PC-3 (cell line): ENCODE measurements at regions not wholly inside any gene's neighbourhood (a gene's known extent, or its start where the extent isn't known, plus 50 kb on each side); places are given as distances from the start of the nearest gene placed in this dataset.
A peak's percentile ranks its signal among the peaks of the same experiment; 100 is the strongest.

Experiments used
- ATAC-seq: fragments of 200-7000 bp; cut with Tn5 transposase; 2 replicates; pipeline ENCODE4 v1.9.1; 2020; ENCODE audit warnings: mild to moderate bottlenecking, moderate library complexity
- BruUV-seq: library from RNA; stranded (reverse); fragments of 400-500 nt; replicated peaks from 2 replicates; lab custom pipeline; 2021; lab: Mats Ljungman, UMichigan
- CTCF ChIA-PET: fragments of 300-600 bp; sonication (Branson Sonifier 250); formaldehyde crosslinking; loops from one replicate; lab custom pipeline; 2022; ENCODE audit warnings: antibody characterized with exemption; lab: Charles Lee
- POLR2A ChIA-PET: fragments of 300-600 bp; sonication (Branson Sonifier 250); formaldehyde crosslinking; loops from one replicate; lab custom pipeline; 2022; ENCODE audit warnings: antibody characterized with exemption; ENCODE audit not compliant: unreplicated experiment; lab: Charles Lee
- DNase-seq: peaks from one replicate; pipeline ENCODE4 v3.0.0-alpha.2; 2015
- H2AFZ ChIP-seq: fragments of 300-600 bp; sonication (generic); 2 replicates; pipeline ENCODE4 v1.6.0; 2016; ENCODE audit warnings: antibody characterized with exemption, low read length
- H3F3A ChIP-seq: fragments of 300-600 bp; sonication (generic); one replicate; pipeline ENCODE4 v1.6.0; 2017; ENCODE audit warnings: antibody characterized with exemption, low read length, control low read depth, mild to moderate bottlenecking; ENCODE audit not compliant: unreplicated experiment
- H3K27ac ChIP-seq: fragments of 300-600 bp; sonication (generic); 2 replicates; pipeline ENCODE4 v1.5.1; 2016; ENCODE audit warnings: mild to moderate bottlenecking, low read length
- H3K27me3 ChIP-seq: fragments of 300-600 bp; sonication (generic); 2 replicates; pipeline ENCODE4 v1.6.1; 2016; ENCODE audit warnings: low read length, mixed read lengths
- H3K36me3 ChIP-seq: fragments of 300-600 bp; sonication (generic); 2 replicates; pipeline ENCODE4 v1.6.1; 2016; ENCODE audit warnings: low read depth, mixed run types, low read length, mixed read lengths
- H3K4me1 ChIP-seq: fragments of 300-600 bp; sonication (generic); 2 replicates; pipeline ENCODE4 v1.5.1; 2016; ENCODE audit warnings: low read length; ENCODE audit not compliant: insufficient read depth
- H3K4me2 ChIP-seq: fragments of 300-600 bp; sonication (generic); 2 replicates; pipeline ENCODE4 v1.6.0; 2016; ENCODE audit warnings: low read length
- H3K4me3 ChIP-seq: fragments of 300-600 bp; sonication (generic); 2 replicates; pipeline ENCODE4 v1.5.1; 2016; ENCODE audit warnings: mild to moderate bottlenecking, low read length, mixed read lengths
- H3K79me2 ChIP-seq: fragments of 300-600 bp; sonication (generic); 2 replicates; pipeline ENCODE4 v1.6.1; 2017; ENCODE audit warnings: low read length, mixed read lengths
- H3K9ac ChIP-seq: fragments of 300-600 bp; sonication (generic); 2 replicates; pipeline ENCODE4 v1.6.0; 2016; ENCODE audit warnings: mild to moderate bottlenecking, low read length
- H3K9me2 ChIP-seq: fragments of 300-600 bp; sonication (generic); replicated peaks from 2 replicates; pipeline ENCODE4 v1.6.1; 2016; ENCODE audit warnings: mixed run types, low read length, mixed read lengths
- H3K9me3 ChIP-seq: fragments of 300-600 bp; sonication (generic); 2 replicates; pipeline ENCODE4 v1.6.1; 2016; ENCODE audit warnings: low read length, mixed read lengths
- H4K20me1 ChIP-seq: fragments of 300-600 bp; sonication (generic); 2 replicates; pipeline ENCODE4 v1.6.1; 2016; ENCODE audit warnings: low read length, mixed read lengths
- EZH2 ChIP-seq: fragments of 300-600 bp; sonication (generic); IDR thresholded peaks from one replicate; pipeline ENCODE4 v1.6.1; 2017; ENCODE audit warnings: antibody characterized with exemption, mild to moderate bottlenecking, low read length; ENCODE audit not compliant: unreplicated experiment
- EZH2phosphoT487 ChIP-seq: fragments of 300-600 bp; sonication (generic); IDR thresholded peaks from 2 replicates; pipeline ENCODE4 v1.6.1; 2018; ENCODE audit warnings: mild to moderate bottlenecking, antibody characterized with exemption, low read length, borderline replicate concordance
- intact Hi-C: fragments of 100-400 bp; cut with micrococcal nuclease; formaldehyde crosslinking; loops from 2 replicates; pipeline ENCODE4 v1.9.0; 2023
- TF ChIP-seq, protein P1 (sequence below): fragments of 300-600 bp; sonication (generic); conservative IDR thresholded peaks from 2 replicates; pipeline ENCODE4 v1.5.1; 2017; ENCODE audit warnings: antibody characterized with exemption, low read depth, mild to moderate bottlenecking, low read length

DNA sequence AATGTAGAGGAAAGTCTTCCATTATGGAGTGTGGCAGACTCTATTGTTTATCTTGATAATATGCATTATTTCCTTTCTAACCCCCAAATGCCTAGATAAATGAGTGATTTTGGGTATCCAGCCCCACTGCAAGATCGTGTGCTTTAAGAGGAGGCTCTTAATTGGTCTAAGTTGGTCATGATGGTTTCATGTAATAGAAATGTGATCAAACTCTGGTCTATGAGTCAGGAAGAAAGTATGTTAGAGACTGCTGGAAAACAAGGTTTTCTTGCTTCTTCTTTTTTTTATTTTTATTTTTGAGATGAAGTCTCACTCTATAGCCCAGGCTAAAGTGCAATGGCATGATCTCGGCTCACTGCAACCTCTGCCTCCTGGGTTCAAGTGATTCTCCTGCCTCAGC is 344.5 kb upstream of the TNP1 start:
- no peak overlapping the region for H3K4me3 ChIP-seq
- no peaks in the 10 kb centered on the region for H3K36me3 ChIP-seq
- H3K4me1 ChIP-seq = no peaks in the 10 kb centered on the region
- no peaks in the 10 kb centered on the region for H3K9me2 ChIP-seq
- no peaks in the 10 kb centered on the region for H3K9me3 ChIP-seq
- no TSS peak for BruUV-seq
- POLR2A ChIA-PET = no interaction called here
- H3K27ac ChIP-seq = no peak overlapping the region
- no peaks in the 10 kb centered on the region for H3K79me2 ChIP-seq
- ATAC-seq (no peak), DNase-seq (peak; percentile 56)
- intact Hi-C loops = no loop called here
- no peak overlapping the region for H2AFZ ChIP-seq
- CTCF ChIA-PET = interaction anchor here (0.6 kb wide), 1 partner anchor 215 kb away, joined by 3 read pairs; no protein-coding TSS in a partner anchor
- H3K27me3 ChIP-seq = no peaks in the 10 kb centered on the region
- no peak overlapping the region for H3K9ac ChIP-seq
- no peaks in the 10 kb centered on the region for H4K20me1 ChIP-seq
- TF ChIP-seq EZH2phosphoT487 (no peak), EZH2 (no peak)
- TF ChIP-seq, protein P1, sequence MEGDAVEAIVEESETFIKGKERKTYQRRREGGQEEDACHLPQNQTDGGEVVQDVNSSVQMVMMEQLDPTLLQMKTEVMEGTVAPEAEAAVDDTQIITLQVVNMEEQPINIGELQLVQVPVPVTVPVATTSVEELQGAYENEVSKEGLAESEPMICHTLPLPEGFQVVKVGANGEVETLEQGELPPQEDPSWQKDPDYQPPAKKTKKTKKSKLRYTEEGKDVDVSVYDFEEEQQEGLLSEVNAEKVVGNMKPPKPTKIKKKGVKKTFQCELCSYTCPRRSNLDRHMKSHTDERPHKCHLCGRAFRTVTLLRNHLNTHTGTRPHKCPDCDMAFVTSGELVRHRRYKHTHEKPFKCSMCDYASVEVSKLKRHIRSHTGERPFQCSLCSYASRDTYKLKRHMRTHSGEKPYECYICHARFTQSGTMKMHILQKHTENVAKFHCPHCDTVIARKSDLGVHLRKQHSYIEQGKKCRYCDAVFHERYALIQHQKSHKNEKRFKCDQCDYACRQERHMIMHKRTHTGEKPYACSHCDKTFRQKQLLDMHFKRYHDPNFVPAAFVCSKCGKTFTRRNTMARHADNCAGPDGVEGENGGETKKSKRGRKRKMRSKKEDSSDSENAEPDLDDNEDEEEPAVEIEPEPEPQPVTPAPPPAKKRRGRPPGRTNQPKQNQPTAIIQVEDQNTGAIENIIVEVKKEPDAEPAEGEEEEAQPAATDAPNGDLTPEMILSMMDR = no peak
- H3F3A ChIP-seq = no peaks in the 10 kb centered on the region
- H3K4me2 ChIP-seq = no peak overlapping the region

- H3K4me1 ChIP-seq = no peaks in the 10 kb centered on the region
- no peaks in the 10 kb centered on the region for H3K9me2 ChIP-seq
- no peak overlapping the region for H3K27ac ChIP-seq
- H3K9ac ChIP-seq = no peak overlapping the region
- POLR2A ChIA-PET = no interaction called here
- ATAC-seq (no peak), DNase-seq (no peak)
- H3K79me2 ChIP-seq = no peaks in the 10 kb centered on the region
- H3K9me3 ChIP-seq = no peaks in the 10 kb centered on the region
- TF ChIP-seq EZH2phosphoT487 (no peak), EZH2 (no peak)
- TF ChIP-seq, protein P1 = no peak
- intact Hi-C loops = no loop called here
- no TSS peak for BruUV-seq
- H3K27me3 ChIP-seq = no peaks in the 10 kb centered on the region
- no peaks in the 10 kb centered on the region for H3K36me3 ChIP-seq
- no peak overlapping the region for H2AFZ ChIP-seq
- no peak overlapping the region for H3K4me2 ChIP-seq
- H4K20me1 ChIP-seq = no peaks in the 10 kb centered on the region
- H3K4me3 ChIP-seq = no peak overlapping the region
- CTCF ChIA-PET = no interaction called here
- no peaks in the 10 kb centered on the region for H3F3A ChIP-seq
Measured at GRCh38 chr2:217203086-217203485, 343.2 kb upstream of the TNP1 start.

DNA sequence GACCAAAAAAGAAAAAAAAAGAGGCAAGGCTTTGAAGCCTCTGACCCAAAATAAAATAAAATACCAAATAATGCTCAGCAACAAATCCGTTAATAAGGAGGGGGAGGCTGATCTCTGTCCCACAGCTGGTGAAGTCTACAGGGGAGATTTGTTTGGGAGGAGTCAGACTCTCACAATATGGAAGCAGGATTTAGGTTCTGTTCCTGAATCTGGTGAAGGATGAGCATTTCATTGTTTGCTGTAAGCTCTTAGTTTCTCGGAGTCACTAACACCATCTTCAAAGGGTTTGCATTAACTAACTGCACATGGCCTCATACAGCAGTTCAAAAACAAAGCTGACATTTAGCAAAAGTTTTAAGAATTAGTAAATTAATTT is 339.4 kb upstream of the TNP1 start:
- Histone ChIP-seq H3K27ac (no peak overlapping the region), H3K79me2 (no peaks in the 10 kb centered on the region), H3K36me3 (no peaks in the 10 kb centered on the region), H3K4me2 (no peak overlapping the region), H3K4me1 (no peaks in the 10 kb centered on the region), H3K9me2 (no peaks in the 10 kb centered on the region), H2AFZ (no peak overlapping the region), H3K4me3 (no peak overlapping the region), H4K20me1 (no peaks in the 10 kb centered on the region), H3F3A (no peaks in the 10 kb centered on the region), H3K9ac (no peak overlapping the region), H3K9me3 (no peaks in the 10 kb centered on the region), H3K27me3 (no peaks in the 10 kb centered on the region)
- intact Hi-C loops = no loop called here
- DNase-seq (no peak), ATAC-seq (no peak)
- TF ChIP-seq EZH2 = no peak
- TF ChIP-seq EZH2phosphoT487 = no peak
- TF ChIP-seq, protein P1 = no peak
- POLR2A ChIA-PET = no interaction called here
- BruUV-seq = no TSS peak
- CTCF ChIA-PET = no interaction called here
